ENCODE measurements at regions not wholly inside any gene's neighbourhood (a gene's known extent, or its start where the extent isn't known, plus 50 kb on each side); places are given as distances from the start of the nearest gene placed in this dataset.

DNA sequence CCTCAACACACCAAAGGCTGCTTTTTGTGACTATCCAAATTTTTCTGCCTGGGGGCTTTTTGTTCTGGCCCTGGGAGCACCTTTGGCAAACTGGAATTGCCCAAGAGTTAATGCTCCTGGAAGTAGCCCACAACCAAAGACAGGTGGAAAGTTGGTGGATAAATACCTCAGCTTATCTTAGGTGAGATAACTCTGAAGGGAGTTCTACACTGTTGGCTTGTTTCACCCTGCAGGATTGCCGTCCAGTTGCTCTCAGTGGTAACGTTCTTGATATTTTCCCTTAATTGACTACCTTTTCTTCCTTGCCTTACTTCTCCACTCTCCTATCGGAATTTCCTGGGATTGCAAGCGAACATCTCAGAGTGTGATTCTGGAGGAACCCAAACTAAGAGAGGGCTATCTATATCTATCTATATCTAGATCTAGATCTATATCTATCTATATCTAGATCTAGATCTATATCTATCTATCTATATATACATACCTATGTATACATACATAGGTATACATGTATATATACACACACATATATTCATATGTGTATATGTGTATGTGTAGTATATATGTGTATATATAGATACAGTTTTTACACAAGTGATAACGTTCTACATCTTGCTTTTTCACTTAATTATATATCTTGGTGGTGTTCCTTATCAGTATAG is 82.6 kb upstream of the DHX15 start:
- DNase-seq (ENCODE audit: low read depth in 2 of 2), result no peak

DNA sequence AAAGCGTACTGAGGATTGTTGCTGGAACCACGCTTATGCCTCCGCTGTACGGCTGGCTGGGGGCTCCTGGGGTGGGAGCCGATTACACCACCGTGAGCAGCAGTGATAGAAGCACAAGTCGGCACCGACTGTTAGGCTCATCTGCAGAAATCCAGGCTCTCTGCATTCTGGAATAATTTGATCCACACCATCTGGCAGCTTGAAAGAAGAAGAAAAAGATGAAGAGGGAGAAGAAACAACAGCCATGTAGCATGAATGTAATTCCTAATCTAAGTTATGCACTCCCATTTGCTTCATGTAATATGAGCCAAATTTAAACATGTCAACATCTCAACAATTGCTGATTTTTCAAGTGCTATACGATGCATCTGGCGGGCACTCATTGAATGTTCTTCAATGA is 84.6 kb upstream of the DHX15 start:
- no peak for DNase-seq (ENCODE audit: low read depth in 2 of 2)

DNA sequence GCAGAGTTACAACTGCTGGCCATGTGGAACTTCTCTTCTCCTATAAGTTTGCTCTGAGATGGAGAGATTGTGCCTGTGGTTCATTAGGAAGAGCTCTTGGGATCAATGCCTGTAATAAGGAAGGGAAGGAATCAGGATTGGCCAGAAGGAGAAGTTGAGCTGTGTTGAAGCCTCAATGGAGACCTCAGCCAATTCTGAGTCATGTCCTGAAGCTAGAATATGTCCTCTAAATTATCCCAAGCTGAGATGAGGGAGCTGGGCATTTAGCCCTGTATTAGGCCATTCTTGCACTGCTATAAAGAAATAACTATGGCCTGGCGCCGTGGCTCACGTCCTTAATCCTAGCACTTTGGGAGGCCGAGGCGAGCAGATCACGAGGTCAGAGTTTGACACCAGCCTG is 85.4 kb upstream of the DHX15 start:
- no peak for DNase-seq (ENCODE audit: low read depth in 2 of 2)

DNA sequence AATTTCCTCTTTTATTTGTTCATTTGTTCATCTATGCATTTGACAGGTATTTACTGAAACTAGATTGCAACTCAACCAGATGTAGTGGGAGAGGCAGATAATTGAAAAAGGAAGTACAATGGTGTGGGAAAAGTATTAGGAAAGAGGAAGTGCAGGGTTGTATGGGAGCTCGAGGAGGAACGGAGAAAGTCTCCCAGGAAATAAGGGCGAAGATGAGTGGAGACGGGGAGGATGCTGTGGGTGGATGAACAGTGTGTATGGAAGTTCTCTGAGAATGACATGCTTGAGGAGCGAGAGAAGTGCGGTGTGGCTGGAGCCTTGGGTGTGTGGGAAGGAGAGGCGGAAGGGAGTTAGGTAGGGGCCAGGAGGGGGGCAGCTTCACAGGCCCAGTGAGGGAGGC is 87.5 kb upstream of the DHX15 start:
- DNase-seq (ENCODE audit: low read depth in 2 of 2), result no peak

DNA sequence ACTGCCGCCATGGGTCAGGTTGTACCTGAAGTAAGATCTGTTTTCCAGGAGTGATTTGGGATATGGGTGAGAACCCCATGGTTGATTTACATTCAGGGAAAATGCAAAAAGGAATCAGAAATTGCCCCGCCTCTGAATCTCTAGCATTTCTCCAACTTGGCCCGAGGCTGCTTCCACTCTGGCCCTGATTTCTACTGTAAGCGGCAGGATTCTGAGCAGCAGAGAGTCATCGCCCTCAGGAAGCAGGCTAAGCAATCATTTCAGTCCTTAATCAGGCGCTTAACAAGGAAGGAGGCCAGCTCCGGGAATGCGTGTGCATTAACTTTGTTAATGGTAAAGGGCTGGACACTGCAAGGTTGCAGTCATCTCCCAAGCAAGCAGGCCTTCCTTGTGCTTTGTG is 88.5 kb upstream of the DHX15 start:
- no peak for DNase-seq (ENCODE audit: low read depth in 2 of 2)

DNA sequence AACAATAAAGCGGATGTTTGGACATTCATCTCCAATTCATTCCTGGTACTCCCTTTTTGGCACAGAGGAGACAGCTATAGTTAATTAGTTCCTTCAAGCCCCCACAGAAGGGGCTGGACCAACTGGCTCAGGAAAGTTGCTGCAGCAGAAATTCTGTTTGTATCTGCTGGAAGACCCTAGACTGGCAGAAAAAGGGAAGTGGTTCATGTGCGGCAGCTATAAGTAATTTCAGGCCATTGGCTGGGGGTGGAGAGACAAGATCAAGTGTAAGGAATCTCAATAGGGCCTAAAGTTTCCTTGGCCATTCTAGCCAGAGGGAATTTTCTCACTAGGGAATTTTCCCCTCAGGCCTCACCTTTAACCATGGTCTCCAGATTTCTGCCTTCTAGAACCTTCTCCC is 89.9 kb upstream of the DHX15 start:
- DNase-seq (ENCODE audit: low read depth in 2 of 2), result no peak

DNA sequence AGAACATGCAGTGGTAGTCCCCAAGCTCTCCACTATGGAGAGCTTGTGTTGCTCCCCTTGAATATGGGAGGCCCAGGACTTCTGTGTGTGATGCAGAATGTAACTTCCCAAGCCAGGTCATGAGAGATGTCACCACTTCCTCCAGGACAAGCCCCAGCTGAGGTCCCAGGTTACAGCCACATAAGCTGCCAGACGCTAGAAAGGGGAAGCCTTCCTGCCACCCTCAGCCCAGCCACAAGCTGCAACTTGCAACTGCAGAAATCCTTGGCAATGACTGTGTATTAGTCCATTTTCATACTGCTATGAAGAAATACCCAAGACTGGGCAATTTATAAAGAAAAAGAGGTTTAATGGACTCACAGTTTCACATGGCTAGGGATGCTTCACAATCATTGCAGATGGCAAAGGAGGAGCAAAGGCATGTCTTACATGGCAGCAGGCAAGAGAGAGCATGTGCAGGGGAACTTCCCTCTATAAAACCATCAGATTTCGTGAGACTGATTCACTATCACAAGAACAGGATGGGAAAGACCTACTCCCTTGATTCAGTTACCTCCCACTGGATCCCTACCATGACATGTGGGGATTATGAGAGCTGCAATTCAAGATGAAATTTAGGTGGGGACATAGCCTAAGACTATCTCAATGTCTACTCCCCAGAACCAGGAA is 91.5 kb upstream of the DHX15 start:
- DNase-seq (ENCODE audit: low read depth in 2 of 2), result no peak

DNA sequence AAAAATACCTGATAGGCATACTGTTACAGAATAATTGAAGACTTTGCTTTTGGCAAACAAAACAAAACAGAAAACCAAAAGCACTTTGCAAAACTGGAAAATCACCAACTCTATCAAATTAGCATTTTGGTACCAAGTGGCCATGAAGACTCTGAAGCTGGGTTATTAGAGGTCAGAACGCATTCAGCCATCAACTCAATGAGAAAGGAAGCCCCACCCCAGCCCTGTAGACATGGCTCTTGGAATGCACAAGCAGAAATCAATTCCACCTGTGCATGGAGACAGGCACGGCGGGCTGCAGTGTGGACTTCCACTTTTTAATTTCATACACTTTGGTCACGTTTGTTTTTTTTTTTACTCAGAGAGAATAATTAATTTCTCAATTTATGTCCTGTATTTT is 93.6 kb upstream of the DHX15 start:
- no peak for DNase-seq (ENCODE audit: low read depth in 2 of 2)

DNA sequence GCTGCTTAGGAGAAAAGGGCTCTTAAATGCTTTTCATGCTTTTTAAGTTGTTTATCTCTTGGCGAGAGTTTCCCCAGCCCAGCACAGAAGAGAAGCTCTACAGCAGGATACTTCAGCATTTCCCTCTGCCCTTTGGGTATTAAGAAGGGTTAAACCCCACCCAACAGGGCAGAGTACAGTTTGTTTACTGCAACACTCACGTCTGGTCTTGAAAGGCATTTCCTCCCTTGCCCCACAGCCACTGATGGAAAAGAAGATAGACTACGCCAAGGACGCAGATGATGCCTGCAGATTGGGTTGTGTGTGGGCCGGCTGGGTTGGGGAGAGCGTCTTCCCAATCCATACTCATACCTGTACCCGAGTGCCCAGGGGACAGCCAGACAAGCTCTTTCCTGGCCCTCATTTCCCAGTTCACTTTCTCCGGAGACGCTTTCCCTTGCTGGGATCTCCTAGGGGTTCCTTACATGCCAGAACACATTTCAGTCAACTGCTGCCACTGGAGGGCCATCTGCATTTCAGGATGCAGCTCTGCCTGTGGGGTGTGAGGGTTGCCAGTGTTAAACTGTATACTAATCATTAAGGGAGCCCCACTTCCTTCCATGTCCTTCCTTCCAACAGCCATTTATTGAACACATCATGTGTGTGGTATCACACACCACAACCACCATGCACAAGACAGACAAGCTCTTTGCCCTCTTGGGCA is 96.5 kb upstream of the DHX15 start:
- no peak for DNase-seq (ENCODE audit: low read depth in 2 of 2)

DNA sequence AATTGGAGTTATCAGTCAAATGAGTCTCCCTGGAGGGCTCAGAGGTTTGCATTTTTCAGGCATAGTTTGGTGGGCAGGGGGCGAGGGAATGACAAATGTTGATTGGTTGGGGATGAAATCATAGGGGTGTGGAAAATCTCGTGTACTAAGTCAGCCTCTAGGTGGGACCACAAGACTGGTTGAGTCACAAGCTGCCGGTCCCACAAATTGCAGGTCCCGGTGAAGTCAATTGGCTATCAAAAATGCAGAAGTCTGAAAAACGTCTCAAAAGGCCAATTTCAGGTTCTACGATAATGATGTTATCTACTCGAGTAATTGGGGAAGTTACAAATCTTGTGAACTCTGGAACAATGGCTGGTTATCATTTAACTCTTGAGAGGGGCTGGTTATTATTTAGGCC is 98.8 kb upstream of the DHX15 start:
- DNase-seq (ENCODE audit: low read depth in 2 of 2), result no peak

DNA sequence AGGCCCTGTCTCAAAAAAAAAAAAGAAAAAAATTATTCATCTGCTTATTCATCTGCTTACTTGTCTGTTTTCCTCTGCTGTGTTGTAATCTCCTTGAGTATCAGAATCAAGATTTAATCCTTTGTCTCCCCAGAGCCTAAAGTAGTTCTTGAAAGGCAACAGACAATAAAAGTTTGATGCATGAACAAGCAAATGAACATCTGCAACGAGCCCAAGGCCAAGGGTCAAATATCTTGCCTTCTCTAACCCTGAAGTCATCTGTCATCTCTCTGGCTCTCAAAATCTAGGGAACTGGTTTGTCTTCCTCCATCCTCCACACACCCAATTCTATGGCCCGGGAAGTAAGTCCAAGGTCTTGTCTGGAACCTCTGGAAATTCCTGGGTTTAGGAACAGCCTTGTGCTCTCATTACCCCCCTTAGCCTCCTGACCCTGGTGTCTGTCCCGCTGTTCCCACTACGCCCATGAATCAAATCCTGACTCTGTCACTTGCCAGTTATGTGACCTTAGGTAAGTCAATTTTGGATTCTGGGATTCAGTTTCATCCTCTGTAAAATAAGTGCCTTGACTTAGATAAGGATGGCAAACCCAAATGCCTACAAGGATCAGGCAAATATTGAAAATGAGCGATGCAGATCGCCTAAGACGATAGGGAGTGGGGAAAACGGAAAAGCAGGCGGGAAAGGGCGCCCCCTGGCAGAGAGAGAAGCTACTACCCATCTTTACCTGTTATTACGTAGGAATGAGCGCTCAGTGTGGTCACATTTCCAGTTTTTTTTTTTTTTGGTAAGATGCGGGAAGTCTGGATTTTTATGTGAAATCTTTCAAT is 102.7 kb upstream of the DHX15 start:
- no peak for DNase-seq (ENCODE audit: low read depth in 2 of 2)

DNA sequence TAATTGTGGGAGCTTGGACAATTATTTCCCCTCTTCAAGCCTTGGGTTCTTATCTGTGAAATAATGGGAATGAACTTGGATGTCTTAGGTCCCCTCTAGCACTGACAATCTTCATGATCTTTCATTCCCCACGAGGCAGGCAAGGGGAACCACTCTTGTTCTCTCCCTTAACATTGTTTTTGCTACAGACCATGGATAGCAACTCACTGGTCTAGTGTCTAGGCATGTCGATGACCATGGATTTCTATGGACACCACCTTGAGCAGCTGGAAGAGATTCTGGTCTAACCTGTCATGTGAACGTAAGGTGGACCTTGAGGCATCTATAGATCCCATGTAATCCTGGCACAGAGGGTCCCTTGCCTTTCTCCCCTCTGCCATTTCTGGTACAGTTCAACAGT is 104.1 kb upstream of the DHX15 start:
- no peak for DNase-seq (ENCODE audit: low read depth in 2 of 2)

DNA sequence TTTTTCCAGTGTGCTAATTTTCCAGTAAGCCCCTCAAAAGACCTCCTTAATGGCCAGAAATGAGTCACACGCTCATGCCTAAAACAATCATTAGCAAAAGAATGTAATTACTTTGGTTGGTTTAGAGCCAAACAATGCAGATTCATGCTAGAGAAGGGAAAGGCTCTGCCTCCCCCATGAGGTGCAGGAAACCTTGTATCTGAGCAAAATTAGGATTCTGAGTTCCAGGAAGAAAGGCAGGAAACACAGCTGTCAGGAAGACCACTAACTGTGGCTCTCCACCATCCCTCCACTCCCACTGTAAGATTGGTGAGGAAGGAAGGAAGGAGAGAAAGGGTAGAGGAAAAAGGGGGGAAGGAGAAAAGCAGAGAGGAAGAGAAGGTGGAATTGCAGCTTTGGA is 104.9 kb upstream of the DHX15 start:
- no peak for DNase-seq (ENCODE audit: low read depth in 2 of 2)

DNA sequence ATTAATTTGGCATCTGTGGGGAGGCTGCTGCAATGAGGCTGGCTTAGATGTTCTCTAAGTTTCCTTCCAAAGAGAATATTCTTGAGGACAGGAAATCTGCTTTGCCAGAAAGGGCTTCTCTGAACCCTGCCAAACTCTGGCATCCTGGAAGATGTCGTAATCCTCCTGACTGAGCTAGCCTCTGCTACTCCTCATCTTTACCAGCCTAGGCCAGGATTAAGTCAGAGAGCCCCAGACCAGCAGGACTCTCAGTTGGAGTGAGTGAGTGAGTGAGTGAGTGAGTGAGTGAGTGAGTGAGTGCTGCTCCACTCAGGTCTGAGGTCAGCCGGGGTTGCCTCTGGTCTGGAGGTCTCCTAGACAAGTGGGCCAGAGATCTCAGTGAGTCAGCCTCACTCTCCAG is 104.9 kb upstream of the SOD3 start:
- no peak for DNase-seq (ENCODE audit: low read depth in 2 of 2)

DNA sequence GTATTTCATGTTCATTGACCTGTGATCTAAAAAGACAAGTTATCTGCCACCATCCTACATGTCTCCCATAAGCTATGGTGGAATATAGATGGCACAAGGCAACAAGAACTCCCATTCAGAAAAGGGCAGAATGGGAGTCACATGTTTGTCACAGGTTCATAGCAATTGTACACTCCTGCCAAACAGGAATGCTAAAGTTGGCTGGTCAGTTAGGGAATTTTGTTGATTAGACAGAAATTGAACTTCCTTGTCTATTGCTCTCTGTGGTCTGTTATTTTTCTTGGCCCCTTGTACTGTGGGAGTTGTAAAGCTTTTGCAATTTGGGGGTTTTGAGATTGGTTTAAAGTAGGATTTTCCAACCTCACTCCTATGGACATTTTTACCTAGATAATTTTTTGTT is 101.7 kb upstream of the SOD3 start:
- no peak for DNase-seq (ENCODE audit: low read depth in 2 of 2)

DNA sequence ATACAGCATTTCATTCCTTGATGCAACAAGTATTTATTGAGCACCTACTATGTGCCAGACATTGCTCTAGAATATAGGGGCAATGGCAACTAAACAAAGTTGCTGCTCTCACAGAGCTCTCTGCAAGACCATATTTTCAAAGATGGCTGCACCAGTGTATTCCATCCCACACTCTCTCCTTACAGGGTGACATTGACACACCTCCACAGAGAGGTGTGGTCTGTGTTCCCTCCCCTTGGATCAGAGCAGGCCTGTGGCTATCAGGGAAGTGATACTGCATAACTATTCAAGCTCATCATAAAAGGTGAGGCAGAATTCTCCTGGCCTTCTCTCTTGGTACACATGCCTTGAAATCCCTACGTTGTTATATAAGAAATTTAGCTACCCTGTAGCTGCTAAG is 95.3 kb upstream of the SOD3 start:
- no peak for DNase-seq (ENCODE audit: low read depth in 2 of 2)

DNA sequence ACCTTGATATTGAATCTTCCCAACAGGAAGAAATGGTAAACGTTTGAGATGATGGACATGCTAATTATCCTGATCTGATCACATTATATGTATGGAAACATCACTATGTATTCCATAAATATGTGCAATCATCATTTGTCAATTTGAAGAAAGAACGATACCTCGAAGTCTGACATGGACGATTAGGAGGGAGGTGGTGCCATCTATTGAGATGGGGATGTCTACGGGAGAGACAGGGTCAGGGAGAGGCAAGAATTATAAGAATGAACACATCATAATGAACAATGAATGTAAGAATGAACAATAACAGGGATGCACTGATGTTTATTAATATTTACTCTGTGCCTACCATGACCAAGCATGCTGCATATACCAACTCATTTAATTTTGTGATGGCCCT is 93.7 kb upstream of the SOD3 start:
- DNase-seq (ENCODE audit: low read depth in 2 of 2), result no peak

DNA sequence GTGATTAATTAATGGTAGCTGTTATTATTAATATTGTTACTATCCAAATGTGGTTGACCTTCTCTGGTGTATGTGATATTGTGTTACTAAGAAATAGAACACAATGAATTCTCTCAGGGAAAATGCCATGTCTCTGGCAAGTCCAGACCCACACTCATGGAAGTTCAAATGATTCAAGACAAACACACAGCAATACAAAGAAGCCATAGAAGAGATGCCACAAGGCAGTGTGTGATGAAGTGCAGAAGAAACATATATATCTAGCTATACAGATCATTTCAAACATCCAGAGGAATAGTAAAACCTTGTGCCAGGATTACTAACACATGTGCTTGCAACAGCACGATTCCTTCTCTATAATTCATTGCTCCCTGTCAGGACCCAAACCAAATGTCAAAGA is 93.1 kb upstream of the SOD3 start:
- no peak for DNase-seq (ENCODE audit: low read depth in 2 of 2)

DNA sequence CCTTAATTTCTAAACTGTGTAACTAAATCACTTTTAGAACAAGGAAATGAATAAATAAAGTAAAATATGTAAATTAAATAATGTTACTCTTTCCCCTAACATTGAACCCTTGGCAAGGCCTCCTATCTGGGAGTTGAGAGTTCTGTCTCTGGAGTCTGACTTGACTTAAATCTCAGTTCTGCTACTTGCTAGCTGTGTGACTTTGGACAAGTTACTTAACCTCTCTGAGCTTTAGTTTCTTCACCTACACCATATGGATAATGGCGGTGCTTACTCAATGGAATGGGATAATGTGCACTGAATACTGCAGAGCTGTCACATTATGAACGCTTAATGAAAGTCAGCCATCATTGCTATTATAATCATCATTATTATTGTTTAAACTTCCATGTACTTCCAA is 92.1 kb upstream of the SOD3 start:
- no peak for DNase-seq (ENCODE audit: low read depth in 2 of 2)

DNA sequence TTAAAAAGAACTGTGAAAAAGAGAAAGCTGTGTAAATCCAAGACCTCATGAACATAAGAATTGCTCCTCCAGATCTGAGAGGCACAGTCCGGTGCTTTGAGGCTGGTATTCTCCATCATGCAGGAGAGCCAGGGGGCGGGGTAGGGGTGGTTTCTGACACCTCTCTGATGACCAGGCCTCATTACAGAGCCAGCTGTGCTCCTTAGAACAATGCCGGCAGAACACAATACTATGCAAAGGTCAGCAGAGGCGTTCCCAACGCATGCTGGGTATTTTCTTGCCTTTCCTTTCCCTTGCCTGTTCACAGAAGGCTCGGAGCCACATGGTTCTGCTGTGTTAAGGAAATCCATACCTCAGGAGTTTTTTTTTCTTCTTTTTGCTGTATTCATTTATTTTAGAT is 91.2 kb upstream of the SOD3 start:
- no peak for DNase-seq (ENCODE audit: low read depth in 2 of 2)

DNA sequence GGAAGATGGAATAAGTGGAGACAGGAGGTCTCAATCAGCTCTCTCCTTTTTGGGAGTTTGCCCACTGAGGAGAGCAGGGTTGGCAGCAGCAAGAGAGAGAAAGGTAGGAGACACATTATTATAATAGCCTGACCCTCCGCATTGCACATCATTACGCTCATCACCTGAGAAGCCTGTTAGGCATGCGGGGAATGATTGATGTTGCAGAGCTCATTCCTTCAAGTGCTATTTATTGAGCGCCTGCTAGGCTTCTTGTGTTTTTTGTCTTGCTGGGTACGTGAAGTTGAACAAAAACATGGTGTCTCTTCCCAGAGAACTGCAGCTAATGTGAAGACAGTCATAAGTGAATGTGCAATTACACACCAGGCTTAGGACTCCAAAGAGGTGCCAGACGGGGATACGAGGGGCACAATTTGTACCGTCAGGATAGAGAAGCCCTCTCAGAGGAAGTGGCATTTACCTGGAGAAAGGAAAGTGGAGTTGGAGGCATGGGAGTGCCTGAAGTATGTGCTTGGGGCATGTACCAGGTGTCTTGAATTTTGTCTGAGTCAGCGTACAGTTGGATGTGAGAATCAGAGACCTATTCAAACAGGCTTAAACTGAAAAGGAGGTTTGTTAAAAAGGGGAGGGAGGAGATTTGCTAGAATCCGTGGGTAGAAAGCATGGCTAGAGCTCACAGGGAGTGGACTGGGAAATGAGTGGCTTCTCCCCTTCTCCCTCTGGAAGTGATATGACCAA is 90.2 kb upstream of the SOD3 start:
- DNase-seq (ENCODE audit: low read depth in 2 of 2), result no peak

DNA sequence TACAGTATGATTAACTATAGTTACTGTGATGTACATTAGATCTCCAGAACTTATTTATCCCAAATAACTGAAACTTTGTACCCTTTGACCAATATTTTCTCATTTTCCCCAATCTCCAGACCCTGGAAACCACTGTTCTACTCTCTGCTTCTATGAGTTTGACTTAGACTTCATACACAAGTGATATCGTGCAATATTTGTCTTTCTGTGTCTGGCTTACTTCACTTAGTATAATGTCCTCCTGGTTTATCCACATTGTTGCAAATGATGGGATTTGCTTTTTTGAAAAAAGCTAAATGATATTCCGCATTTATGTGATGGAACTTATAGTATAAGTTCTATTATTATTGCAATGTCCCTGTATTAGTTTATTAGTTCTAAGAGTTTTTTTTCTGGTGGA is 81.8 kb upstream of the SOD3 start:
- DNase-seq (ENCODE audit: low read depth in 2 of 2), result no peak

Measured in stimulated activated CD8-positive, alpha-beta memory T cell treated with anti-CD3 and anti-CD28 coated beads, Interleukin-15, amount 100 ng/mL, for 48 hours (primary cell).